ENCODE measurements at regions not wholly inside any gene's neighbourhood (a gene's known extent, or its start where the extent isn't known, plus 50 kb on each side); places are given as distances from the start of the nearest gene placed in this dataset.

DNA sequence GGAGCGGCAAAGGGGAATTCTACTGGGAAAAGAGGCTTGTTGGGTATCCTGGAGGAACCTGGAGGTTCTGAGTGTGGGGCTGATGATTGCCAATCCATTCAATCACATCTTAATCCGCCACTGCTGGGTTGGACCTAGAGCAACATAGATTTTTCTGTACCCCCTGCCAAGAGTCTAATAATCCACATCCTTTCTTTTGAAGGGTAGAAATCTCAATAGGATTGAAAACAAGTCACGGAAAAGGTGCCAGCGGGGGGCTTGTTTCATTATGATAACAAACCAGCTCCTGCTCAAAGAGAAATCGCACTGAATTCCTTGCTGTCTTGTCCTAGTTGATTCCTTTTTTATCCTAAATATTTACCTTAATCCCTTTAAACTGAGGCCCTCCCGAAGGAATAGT lies 528.5 kb downstream of the ADGRL2 start:
- TF ChIP-seq GATA2 (IDR thresholded peaks at IDR 0.05; ENCODE audit: low read depth, low read length) (no peak), GATA3 (IDR thresholded peaks at IDR 0.05; ENCODE audit: low read depth, low read length) (no peak)
